ENCODE measurements at regions not wholly inside any gene's neighbourhood (a gene's known extent, or its start where the extent isn't known, plus 50 kb on each side); places are given as distances from the start of the nearest gene placed in this dataset.
"Not testable (repeated sequence)": the region's sequence is repeated elsewhere in the genome, so short reads cannot be mapped to it uniquely, and the experiment has no call there.

- DNase-seq: no peak
Measured at GRCh38 chrX:74179499-74179898, 124.5 kb upstream of the ZCCHC13 start.

GRCh38 chrX:74179071-74179470 is 124.9 kb upstream of the ZCCHC13 start:
- DNase-seq: no peak

- no peak for DNase-seq
Measured at GRCh38 chrX:74178536-74178935, 125.4 kb upstream of the ZCCHC13 start.

DNA sequence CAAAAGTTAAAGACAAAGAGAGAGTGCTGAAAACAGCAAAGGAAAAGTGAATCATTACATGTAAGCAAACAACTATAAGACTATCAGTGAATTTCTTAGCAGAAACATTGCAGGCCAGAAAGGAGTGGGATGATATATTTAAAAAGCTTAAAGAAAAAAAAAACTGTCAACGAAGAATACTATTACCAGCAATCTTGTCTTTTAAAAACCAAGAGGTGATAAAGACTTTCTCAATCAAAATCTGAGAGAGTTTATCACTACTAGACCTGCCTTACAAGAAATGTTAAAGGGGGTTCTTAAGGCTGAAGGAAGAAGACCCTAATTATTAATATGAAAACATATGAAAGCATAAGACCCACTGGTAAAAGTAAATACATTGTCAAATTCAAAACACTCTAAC is 132.5 kb upstream of the ZCCHC13 start:
- no peak for DNase-seq

- no peak for DNase-seq
Measured at GRCh38 chrX:74162199-74162598, 141.8 kb upstream of the ZCCHC13 start.

GRCh38 chrX:74160816-74161215 is 143.2 kb upstream of the ZCCHC13 start:
- DNase-seq: no peak

- no peak for DNase-seq
Measured at GRCh38 chrX:74160358-74160757, 143.6 kb upstream of the ZCCHC13 start.

DNA sequence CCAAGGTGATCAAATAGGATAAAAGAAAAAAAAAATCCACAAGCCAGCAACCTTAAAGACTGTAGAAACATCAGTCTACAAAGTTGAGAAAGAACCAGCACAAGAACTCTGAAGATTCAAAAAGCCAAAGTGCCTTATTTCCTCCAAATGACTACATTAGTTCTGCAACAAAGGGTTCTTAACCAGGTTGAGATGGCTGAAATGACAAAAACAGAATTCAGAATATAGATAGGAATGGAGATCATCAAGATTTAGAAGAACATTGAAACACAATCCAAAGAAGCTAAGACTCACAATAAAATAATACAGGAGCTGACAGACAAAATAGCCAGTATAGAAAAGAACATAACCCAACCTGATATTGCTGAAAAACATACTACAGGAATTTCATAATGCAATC is 156.5 kb upstream of the ZCCHC13 start:
- DNase-seq: no peak

- DNase-seq: no peak
Measured at GRCh38 chrX:74138943-74139342, 165.0 kb upstream of the ZCCHC13 start.

- DNase-seq: peak; percentile 48
Measured at GRCh38 chrX:74133156-74133796, 170.7 kb upstream of the ZCCHC13 start.

- DNase-seq: no peak
Measured at GRCh38 chrX:74132280-74132679, 171.7 kb upstream of the ZCCHC13 start.

- DNase-seq: no peak
Measured at GRCh38 chrX:74119016-74119910, 184.7 kb upstream of the ZCCHC13 start.

DNA sequence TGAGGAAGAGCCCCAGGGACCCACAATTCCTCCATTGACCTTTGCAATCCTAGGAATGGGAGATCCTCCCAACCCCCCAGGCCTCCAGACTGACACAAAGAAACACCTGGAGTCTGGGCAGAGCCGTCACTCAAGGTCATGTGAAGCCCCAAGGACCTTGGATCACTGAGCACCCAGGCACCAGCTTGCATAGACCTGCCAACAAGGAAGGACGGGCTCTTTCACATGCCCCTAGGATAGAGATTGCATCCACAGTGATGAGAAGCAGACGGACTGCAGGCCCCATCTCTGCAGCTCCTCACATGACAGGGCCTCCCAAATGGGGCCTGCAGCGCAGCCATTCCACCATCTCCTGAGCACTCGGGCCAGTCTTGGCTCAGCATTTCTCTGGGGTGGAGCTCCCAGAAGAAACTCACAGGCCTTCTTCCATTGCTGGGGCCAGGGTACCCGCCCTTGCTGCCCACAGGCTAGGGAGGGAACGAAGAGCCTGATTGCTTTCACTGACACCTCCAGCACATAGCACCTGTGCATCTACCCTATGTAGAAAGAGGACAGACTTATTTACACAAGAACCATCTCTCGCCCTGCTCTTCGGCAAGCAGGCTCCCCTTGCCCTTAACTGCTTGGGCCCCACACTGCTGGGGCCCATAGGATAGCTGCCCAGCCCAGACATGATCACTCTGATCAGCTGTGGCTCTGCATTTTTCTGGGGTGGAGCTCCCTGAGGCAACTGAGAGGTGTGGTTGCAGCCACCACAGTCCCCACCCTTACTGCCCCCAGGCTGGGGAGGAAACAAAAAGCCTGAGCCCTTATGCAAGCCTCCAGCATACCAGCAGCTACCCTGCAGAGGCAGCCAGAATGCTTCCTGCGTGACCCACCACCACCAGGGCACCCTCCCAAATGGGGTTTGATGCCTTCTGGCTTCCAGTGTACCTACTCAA is 185.7 kb upstream of the ZCCHC13 start:
- DNase-seq: no peak

GRCh38 chrX:74111245-74111644 is 192.7 kb upstream of the ZCCHC13 start:
- no peak for DNase-seq

DNA sequence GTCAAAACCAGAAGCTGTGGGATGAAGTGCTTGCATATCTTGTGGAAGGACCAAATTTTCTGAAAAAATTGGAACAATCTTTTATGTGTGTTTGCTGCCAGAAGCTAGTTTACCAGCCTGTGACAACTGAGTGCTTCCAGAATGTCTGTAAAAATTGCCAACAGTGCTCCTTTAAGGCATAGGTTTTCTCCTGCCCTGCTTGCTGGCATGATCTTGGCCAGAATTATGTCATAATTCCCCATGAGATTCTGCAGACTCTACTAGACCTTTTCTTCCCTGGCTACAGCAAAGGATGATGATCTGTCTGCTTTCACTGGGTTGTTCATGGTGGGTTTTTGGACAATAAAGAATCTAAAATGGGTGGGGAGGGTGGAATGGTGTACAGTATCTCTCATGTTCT is 196.3 kb upstream of the ZCCHC13 start:
- DNase-seq: no peak

DNA sequence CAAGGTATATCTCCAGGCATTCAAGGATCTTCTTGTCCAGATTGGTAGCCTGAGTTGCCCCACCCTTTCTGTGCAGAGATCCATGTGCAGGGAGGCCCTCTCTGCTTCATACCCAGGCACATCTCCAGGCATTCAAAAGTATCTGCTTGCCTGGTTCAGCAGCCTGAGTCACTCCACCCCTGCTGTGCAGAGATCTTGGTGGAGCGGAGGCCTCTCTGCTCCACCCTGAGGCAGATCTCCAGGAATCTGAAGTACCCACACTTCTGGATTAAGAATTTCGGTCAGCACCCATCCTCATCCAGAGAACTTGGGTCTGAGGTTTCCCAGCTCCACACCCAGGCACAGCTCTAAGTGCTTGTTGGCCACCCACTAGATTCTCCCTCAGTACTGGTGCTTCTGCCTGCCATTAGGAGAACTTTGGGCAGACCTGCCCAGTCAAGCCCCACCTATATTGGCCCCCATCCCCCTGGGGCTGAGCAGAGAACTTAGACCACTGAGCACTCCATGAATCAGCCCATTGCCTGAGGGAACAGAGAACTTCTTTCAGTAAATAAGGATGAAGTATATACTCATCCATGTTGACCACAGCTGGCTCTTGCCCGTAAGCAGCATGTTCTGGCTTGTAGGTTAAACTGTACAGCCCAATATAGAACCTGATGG is 199.5 kb upstream of the ZCCHC13 start:
- DNase-seq: no peak

DNA sequence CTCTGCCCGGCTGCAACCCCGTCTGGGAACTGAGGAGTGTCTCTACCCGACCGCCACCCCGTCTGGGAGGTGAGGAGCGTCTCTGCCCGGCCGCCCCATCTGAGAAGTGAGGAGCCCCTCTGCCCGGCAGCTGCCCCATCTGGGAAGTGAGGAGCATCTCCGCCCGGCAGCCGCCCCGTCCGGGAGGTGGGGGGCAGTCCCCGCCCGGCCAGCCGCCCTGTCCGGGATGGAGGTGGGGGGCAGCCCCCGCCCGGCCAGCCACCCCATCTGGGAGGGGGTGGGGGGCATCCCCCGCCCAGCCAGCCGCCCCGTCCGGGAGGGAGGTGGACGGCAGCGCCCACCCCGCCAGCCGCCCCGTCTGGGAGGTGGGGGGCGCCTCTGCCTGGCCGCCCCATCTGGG is 205.6 kb upstream of the ZCCHC13 start:
- not testable (repeated sequence) for DNase-seq

GRCh38 chrX:74090049-74090448 is 213.9 kb upstream of the ZCCHC13 start:
- DNase-seq: no peak

DNA sequence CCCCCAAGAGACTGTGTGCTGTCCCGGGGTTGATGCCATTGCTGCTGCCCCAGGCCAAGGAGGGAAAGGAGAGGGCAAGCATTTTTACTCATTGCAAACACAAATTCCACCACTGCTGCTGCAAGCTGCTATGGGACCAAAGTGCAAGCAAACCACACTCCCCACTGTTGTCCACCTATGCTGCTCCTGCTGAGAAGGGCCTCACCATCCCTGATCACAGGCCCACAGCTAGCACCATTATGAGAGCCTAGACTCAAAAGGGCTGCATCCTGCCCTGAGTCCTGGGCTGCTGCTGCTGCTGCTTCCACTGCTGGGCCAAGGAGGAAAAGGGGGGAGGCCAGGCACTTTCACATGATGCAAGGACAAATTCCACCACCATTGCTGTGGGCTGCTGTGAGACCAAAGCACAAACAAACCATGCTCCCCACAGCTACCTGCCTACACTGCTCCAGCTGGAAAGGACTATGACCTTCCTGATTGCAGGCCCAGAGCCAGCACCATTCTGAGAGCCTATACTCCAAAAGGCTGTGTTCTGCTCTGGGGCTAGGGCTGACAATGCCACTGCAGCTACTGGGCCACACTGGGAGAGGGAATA is 218.2 kb upstream of the ZCCHC13 start:
- no peak for DNase-seq

- DNase-seq: no peak
Measured at GRCh38 chrX:74080165-74080564, 223.8 kb upstream of the ZCCHC13 start.

DNA sequence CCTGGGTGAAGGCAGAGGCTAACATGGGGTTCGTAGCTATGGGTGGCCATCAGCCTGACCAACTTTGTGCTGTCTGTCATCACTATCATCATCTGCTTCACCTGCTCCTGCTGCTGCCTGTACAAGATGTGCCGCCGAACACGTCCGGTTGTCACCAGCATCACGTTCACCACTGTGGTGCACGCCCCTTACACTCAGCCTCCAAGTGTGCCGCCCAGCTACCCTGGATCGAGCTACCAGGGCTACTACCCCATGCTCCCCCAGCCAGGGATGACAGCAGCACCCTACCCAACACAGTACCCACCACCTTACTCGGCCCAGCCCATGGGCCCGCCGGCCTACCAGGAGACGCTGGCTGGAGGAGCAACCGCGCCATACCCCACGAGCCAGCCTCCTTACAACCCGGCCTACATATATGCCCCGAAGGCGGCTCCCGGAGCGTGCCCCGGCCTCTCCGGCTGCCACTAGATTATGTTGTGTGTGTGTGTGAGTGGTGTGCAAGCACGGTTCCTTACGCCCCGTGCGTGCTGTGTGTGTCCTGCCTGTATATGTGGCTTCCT is 213.4 kb upstream of the XIST start:
- no peak for DNase-seq

Data from CD4-positive, alpha-beta T cell treated with Interleukin-21 for 1 hour (primary cell).